GM18861 (cell line): ENCODE measurements at regions not wholly inside any gene's neighbourhood (a gene's known extent, or its start where the extent isn't known, plus 50 kb on each side); places are given as distances from the start of the nearest gene placed in this dataset.

ENCODE experiments used
- ATAC-seq: cut with Tn5 transposase; IDR thresholded peaks from one replicate; pipeline ENCODE4 v1.9.1; 2021; ENCODE audit not compliant: unreplicated experiment

- no peak for ATAC-seq
Measured at GRCh38 chr15:81612631-81613030, 238.6 kb upstream of the TMC3 start.

- no peak for ATAC-seq
Measured at GRCh38 chr15:81611679-81612078, 237.7 kb upstream of the TMC3 start.

- ATAC-seq, result no peak
Measured at GRCh38 chr15:81608309-81608829, 234.4 kb upstream of the TMC3 start.

DNA sequence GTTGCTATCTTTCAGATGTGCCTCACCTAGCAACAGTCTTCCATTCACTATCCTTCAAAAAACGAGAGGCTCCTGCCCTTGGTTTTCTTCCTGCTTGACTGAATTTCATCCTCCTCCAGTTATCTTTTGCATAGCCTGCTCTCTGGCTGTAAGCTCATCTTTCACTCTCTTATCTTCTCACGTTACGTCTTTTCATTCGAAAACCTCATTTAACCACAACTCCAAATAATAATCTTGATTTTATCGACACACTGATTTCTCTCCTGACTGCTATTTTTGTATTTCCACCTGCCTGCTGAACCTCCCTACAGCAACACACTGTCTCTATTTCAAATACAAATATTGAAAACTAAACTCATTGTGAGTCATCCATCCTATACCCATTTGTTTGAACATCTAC lies 230.7 kb upstream of the TMC3 start:
- no peak for ATAC-seq

DNA sequence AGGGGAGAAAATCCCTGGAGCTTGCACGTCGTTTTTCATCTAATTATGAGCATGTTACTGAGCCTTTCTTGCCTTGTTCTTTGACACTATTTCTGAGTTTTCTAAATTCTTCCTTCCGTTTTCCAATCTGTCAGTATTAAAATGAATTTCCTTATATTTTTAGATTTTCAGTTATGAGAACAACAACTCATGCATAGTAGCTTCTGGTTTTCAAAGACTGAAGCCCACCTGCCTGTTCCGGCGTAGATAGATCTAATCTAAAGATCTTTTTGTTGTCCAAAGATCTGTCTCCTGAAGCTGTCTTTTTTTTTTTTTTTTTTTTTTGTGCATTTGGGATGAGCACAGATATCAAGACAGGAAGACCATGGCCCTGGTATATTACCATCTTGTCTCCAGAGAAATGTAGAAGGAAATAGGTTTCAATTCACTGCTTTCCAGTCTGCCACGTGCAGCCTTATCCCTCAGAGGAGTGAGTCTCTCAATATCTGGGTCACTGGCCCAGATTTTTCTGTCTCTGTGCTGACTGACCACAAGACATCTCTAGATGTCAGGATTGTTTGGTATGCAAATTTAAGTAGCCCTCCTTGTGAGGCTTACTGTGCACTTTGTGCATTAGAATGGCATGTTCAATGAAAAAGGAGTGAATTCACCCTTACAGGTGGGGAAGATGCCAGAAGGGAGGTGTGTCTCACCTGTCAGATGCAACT lies 222.3 kb upstream of the TMC3 start:
- ATAC-seq, result no peak

- no peak for ATAC-seq
Measured at GRCh38 chr15:81595752-81596151, 221.7 kb upstream of the TMC3 start.

DNA sequence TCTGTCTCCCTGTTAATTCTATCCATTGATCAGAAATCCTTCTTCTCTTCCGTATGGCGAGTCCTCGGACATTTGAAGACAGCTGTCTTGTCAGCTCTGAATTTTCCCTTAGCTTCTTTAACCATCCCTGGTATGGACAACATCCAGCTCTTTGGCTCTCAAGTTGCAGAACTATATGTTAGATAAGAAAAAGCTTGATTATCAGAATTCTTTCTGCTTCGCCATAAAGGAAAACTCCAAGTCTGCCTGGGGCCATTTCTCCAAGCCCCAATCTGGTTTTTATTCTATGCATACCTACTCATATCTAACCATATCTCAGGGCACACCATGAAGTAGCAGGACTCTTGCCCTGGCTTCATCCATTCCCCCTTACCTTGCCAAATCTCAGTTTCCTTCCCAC lies 215.7 kb upstream of the TMC3 start:
- ATAC-seq, result no peak

DNA sequence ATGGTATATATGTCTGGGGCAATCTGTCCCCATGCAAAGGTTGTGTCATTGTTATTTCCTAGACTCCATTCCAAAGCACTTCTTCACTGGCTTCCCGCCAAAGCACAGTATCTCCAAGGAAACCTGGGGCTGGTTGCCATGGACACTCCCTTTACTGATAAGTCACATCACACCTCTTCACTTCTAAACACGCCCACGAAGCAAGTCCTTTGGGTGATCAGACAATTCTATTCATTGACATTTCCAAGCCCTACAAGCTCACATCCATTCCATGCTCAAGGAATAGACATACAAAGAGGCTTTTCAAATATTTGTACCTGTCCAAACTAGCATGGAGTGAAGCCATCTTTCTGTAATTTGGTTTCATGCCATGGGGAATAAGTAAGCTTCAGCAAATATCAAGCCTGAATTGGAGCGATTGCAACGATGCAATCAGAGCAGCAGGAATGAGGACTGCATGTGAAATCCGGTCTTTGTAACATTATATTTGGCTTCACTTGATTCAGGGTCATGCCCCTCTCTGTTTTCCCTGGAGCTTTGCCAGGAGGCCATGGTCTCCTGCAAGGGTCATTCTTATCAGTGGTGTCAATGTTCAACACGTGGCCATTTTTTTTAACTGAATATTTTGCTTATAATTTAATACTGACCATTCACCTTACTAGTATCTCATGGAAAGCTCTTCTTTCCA lies 201.6 kb upstream of the TMC3 start:
- ATAC-seq, result no peak

- no peak for ATAC-seq
Measured at GRCh38 chr15:81573098-81573746, 199.2 kb upstream of the TMC3 start.

DNA sequence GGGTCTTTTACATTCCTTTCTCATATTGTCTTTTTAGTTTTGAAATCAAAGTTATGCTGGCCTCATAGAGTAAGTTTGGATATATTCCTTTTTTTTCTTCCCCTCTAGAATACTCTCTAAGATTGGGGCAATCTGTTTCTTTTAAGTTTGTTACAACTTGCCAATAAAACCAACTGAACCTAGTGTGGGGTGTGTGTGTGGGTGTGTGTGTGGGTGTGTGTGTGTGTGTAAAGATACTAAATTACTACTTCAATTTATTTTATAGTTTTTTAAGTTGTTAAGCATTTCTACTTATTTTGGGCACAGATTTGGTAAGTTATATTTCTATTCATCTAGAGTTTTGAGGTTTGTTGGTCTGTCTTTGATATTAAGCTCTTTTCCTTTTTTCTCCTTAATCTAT lies 198.2 kb upstream of the TMC3 start:
- ATAC-seq, result no peak

GRCh38 chr15:81569286-81570080 lies 195.5 kb upstream of the TMC3 start:
- ATAC-seq, result no peak

DNA sequence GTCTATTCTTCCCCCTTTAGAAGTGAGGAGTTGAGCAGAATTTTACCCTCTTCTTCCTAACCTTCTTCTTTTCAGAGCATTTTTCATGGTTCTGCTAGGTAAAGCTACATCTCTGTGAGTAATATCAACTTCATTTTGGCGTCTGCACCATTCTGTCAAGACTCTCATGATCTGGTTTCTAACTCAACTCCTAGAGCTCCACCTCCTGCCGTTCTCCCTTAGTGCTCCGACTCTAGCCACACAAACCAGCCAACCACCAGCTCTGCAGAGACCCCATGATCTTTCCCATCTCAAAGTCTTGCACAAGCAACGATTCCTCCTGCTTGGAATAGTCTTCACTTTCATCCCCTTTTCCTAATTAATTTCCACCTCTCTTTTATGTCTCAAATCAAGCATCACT lies 193.9 kb upstream of the TMC3 start:
- ATAC-seq, result no peak

GRCh38 chr15:81562986-81563385 lies 189.0 kb upstream of the TMC3 start:
- no peak for ATAC-seq

- ATAC-seq, result no peak
Measured at GRCh38 chr15:81560405-81560804, 186.4 kb upstream of the TMC3 start.

GRCh38 chr15:81558056-81558455 lies 184.0 kb upstream of the TMC3 start:
- no peak for ATAC-seq

GRCh38 chr15:81555346-81555745 lies 181.3 kb upstream of the TMC3 start:
- no peak for ATAC-seq

- no peak for ATAC-seq
Measured at GRCh38 chr15:81548365-81549130, 174.5 kb upstream of the TMC3 start.

GRCh38 chr15:81547521-81548132 lies 173.6 kb upstream of the TMC3 start:
- ATAC-seq, result no peak

GRCh38 chr15:81544385-81544784 lies 170.4 kb upstream of the TMC3 start:
- ATAC-seq, result no peak

DNA sequence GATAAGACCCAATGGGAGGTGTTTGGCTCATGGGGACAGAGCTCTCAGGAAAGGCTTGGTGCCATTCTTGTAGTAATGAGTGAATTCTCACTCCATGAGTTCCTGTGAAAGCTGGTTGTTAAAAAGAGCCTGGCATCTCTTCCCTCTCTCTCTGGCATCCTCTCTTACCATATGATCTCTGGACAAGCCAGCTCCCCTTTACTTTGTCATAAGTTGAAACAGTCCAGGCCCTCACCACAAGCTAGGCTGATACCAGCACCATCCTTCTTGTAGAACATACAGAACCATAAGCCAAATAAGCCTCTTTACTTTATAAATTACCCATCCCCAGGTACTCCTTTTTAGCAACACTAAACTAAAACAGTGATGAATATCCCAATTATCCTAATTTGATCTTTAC lies 166.9 kb upstream of the TMC3 start:
- ATAC-seq, result no peak
